SKM-1 treated with dmso at 0.1 percent for 144 hours (cell line): ENCODE measurements at regions not wholly inside any gene's neighbourhood (a gene's known extent, or its start where the extent isn't known, plus 50 kb on each side); places are given as distances from the start of the nearest gene placed in this dataset.
"Not testable (repeated sequence)": the region's sequence is repeated elsewhere in the genome, so short reads cannot be mapped to it uniquely, and the experiment has no call there.

Experiments used
- DNase-seq: peaks from one replicate; lab custom pipeline; 2025; ENCODE audit not compliant: unreplicated experiment; lab: John Stamatoyannopoulos, UW

GRCh38 chr13:88376760-88377388, 705.7 kb downstream of the SLITRK5 start:
- DNase-seq: no peak

DNA sequence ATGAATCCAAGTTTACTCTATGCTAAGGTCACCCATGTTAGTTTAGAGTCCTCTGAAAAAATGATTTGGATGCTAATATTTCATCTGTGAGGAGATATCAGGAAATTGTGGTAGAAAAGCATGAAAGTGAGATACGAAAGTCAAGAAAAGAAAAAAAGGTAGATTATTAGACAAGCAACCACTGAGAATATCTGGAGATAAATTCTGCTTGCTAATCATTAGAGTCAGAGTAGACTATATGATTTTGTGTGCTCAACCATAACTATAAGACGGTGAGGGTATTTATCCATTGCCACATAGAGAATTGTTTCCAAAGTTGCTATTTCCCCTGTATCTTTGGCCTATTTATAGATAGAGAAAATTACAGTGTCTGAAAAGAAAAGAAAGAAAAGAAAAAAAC, 706.7 kb downstream of the SLITRK5 start:
- DNase-seq: no peak

- no peak for DNase-seq
Measured at GRCh38 chr13:88384542-88384941, 713.4 kb downstream of the SLITRK5 start.

GRCh38 chr13:88395804-88396203, 724.6 kb downstream of the SLITRK5 start:
- DNase-seq: no peak

- no peak for DNase-seq
Measured at GRCh38 chr13:88411696-88412095, 740.5 kb downstream of the SLITRK5 start.

DNA sequence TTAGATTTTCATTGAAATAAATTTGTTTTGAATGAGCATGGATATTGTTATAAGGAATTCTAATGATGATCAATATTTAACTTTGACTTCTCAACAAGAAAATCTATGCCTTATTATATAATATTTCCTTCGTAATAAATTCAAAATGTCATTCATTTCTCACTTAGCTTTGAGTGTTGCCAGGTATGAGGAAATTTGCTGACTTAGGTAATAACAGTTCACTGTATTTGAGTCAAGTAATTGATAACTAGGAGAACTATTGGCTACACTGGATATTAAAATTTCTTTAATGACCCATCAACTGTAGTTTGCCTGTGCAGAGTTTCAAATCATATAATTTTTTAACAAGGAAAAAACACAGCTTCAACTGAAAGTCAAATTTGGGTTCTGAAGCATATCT, 746.6 kb downstream of the SLITRK5 start:
- DNase-seq: no peak

DNA sequence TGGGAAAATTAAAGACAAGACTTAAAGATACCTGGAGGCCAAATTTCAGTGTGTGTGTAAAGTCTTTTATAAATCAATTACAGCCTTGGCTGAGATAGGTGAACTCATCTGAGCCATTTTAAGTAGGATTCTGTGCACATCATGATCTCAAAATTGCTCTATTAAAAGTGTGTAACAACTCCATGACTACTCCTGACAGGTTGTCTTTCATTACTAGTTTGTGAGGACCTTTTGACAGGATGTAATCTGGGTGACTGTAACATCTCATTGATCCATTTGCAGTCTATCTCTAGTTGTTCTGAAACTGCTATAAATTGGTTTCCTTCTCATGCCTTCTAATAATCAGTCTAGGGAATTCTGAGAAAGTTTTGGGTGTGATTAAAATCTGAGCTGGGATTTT, 753.3 kb downstream of the SLITRK5 start:
- no peak for DNase-seq

GRCh38 chr13:88426661-88427060, 755.5 kb downstream of the SLITRK5 start:
- no peak for DNase-seq

GRCh38 chr13:88429862-88430261, 758.7 kb downstream of the SLITRK5 start:
- no peak for DNase-seq

- no peak for DNase-seq
Measured at GRCh38 chr13:88434953-88435352, 763.8 kb downstream of the SLITRK5 start.

DNA sequence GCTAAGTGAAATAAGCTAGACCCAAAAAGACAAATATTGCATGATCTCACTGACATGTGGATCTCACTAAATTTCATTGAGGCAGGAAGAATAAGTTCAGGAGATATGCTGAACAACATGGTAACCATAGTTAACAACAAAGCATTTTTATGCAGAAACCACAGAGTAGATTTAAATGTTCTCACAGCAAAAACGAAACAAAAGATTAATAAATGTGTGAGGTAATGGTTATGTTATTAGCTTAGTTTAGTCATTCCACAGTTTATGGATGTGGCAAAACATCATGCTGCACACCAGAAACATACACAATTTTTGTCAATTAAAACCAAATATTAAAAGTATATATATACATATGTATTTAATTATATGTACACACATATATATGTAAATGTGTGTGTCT, 765.8 kb downstream of the SLITRK5 start:
- DNase-seq: no peak

DNA sequence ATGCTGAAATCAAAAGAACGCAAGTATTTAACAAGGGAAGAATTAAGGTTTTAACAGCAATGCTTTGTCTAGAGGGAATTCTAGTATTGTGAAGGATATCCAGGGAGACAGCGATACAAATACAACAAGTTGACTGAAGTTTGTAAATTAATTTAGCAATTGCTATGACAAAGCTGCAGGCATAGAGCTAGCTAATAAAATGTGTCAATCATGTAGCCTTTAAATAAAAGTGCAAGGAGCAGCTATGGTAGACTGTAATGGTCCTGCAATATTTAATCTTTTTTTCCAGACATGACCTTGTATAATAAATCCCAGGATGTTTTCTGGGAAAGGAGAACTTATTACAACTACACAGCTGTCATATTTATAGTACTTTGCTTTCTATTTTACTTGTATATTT, 779.3 kb downstream of the SLITRK5 start:
- DNase-seq: no peak

DNA sequence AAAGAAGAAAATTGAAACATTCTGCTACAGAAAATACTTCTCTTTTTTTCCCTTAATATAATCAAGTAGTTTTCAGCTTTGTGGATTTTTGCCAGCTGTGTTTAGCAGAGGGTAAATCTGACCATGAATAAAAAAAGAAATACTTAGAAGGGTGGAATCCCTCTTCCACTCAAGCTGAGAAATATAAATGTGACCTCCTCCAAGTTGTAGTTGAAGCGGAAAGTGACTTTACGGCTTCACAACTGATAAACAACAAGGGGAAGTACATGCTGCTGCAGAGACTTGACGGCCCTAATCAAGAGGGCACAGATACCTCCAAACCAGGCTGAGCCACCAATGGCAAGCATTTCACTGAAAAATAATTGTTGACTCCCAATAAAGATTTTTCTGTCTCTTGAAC, 785.0 kb downstream of the SLITRK5 start:
- DNase-seq: no peak

GRCh38 chr13:88459331-88459730, 788.2 kb downstream of the SLITRK5 start:
- DNase-seq: no peak

- DNase-seq: no peak
Measured at GRCh38 chr13:88461272-88462009, 790.3 kb downstream of the SLITRK5 start.

GRCh38 chr13:88464851-88465250, 793.7 kb downstream of the SLITRK5 start:
- no peak for DNase-seq

DNA sequence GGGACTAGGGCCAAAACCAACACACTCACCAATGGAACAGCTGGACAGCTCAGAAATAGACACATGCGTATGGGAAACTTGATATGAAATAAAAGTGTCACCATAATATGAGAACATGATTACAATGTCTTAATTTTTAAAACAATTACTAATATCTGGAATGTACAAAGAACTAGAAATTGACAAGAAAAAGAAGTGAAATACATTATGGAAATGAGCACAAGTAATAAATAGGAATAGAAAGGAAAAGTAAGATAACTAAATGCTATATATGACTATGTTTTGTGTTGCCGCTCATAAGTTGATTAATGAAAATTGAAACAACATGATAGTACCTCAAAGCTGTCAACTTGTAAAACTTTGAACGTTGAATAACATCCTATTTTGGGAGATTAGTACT, 801.1 kb downstream of the SLITRK5 start:
- DNase-seq: no peak

DNA sequence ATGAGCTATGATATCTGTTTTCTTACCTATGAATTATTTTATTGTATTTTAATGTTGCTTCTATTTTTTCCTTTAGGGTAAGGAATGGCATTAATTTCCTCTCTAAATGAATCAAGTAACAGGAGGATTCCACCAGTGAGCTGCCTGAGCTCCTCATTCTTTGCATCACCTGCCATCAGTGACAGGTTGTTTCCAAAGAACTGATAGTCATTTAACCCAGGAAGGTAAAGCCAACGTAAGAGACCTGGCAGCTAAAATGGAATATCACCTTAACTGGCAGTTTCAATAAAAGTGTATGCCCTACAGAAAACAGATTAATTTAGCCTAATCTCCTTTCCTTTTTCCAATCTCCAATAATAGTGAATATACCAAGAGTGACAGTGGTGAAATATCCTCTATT, 812.0 kb downstream of the SLITRK5 start:
- DNase-seq: no peak

DNA sequence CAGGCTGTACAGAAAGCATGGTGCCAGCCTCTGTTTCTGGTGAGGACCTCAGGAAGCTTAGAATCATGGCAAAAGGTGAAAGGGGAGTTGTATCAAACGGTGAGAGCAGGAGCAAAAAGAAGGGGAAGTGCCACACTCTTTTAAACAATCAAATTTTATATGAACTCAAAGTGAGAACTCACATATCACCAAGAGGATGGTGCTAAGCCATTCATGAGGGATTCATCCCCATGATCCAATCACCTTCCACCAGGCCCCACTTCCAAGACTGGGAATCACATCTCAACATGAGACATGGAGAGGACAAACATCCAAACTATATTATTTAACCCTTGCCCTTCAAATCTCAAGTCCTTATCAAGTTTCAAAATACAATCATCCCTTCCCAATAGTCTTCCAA, 836.7 kb downstream of the SLITRK5 start:
- no peak for DNase-seq

DNA sequence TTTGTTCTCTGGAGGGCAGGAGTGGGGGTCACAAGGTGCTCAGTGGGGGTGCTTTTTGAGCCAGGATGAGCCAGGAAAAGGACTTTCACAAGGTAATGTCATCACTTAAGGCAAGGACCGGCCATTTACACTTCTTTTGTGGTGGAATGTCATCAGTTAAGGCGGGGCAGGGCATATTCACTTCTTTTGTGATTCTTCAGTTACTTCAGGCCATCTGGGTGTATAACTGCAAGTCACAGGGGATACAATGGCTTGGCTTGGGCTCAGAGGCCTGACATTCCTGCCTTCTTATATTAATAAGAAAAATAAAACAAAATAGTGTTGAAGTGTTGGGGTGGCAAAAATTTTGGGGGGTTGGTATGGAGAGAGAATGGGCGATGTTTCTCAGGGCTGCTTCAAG, 841.8 kb downstream of the SLITRK5 start:
- not testable (repeated sequence) for DNase-seq

- no peak for DNase-seq
Measured at GRCh38 chr13:88526186-88526852, 855.1 kb downstream of the SLITRK5 start.

- no peak for DNase-seq
Measured at GRCh38 chr13:88526853-88527215, 855.7 kb downstream of the SLITRK5 start.
